ENCODE measurements at regions not wholly inside any gene's neighbourhood (a gene's known extent, or its start where the extent isn't known, plus 50 kb on each side); places are given as distances from the start of the nearest gene placed in this dataset.

GRCh38 chr20:4483961-4484360, 202.3 kb upstream of the PRNP start:
- no peak for TF ChIP-seq RARB (CRISPR knock-in tag; IDR thresholded peaks at IDR 0.05)
- TF ChIP-seq PATZ1 (CRISPR knock-in tag; IDR thresholded peaks at IDR 0.05; ENCODE audit: borderline replicate concordance), result no peak
- no peak for TF ChIP-seq ZNF8 (CRISPR knock-in tag; IDR thresholded peaks at IDR 0.05)
- TF ChIP-seq CSRNP3 (CRISPR knock-in tag; IDR thresholded peaks at IDR 0.05), result no peak
- no peak for TF ChIP-seq ZNF565 (CRISPR knock-in tag; conservative IDR thresholded peaks at IDR 0.05; ENCODE audit: low read depth)
